Breast epithelium (tissue), 3 donors: ENCODE measurements at regions not wholly inside any gene's neighbourhood (a gene's known extent, or its start where the extent isn't known, plus 50 kb on each side); places are given as distances from the start of the nearest gene placed in this dataset.

Experiments
- CTCF ChIP-seq, 3 donors: fragments of 450-650 bp; IDR thresholded peaks; one replicate each; pipeline ENCODE4 v1.5.1; 2016 to 2017; ENCODE audit warnings: antibody characterized with exemption in 3 of 3, mild to moderate bottlenecking in 3 of 3, moderate library complexity in 3 of 3
- POLR2A ChIP-seq: fragments of 450-650 bp; IDR thresholded peaks from one replicate; pipeline ENCODE4 v1.6.1; 2016; ENCODE audit warnings: antibody characterized with exemption, mild to moderate bottlenecking, moderate library complexity

DNA sequence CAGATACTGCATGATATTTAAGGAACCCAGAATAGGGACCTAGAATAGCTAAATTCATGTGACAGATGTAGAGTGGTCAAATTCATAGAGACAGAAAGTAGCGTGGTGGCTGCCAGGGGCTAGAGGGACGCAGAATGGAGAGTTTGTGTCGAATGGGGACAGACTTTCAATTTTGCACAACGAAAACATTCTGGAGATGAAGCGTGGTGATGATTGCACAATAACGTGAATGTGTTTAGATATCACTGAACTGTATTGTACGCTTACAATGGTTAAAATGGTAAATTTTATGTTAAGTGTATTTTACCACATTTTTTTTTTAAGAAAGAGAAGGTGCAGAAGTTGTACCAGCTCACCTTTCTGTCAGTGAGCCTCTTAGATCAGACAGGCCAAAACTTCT lies 137.8 kb upstream of the TNS3 start:
- no peak for TF ChIP-seq CTCF (IDR thresholded peaks at IDR 0.05)
- TF ChIP-seq POLR2A = no peak
